Gastroesophageal sphincter (tissue), 3 donors: ENCODE measurements at regions not wholly inside any gene's neighbourhood (a gene's known extent, or its start where the extent isn't known, plus 50 kb on each side); places are given as distances from the start of the nearest gene placed in this dataset.

ENCODE experiments used
- CTCF ChIP-seq, 4 experiments: fragments of 200-600 bp in 2 of 4; fragments of 450-650 bp in 2 of 4; sonication (generic) in 1 of 4; IDR thresholded peaks; one replicate each; pipeline ENCODE4 v1.5.1; 2017 to 2019; ENCODE audit warnings: antibody characterized with exemption in 4 of 4, mild to moderate bottlenecking in 2 of 4, moderate library complexity in 2 of 4
- EP300 ChIP-seq: sonication (generic); formaldehyde crosslinking; IDR thresholded peaks from one replicate; pipeline ENCODE4 v1.6.1; 2017; ENCODE audit warnings: antibody characterized with exemption, mild to moderate bottlenecking
- POLR2A ChIP-seq, 2 donors: fragments of 450-650 bp; IDR thresholded peaks; one replicate each; pipeline ENCODE4 v1.6.1; 2017; ENCODE audit warnings: antibody characterized with exemption in 2 of 2, mild to moderate bottlenecking in 2 of 2, moderate library complexity in 1 of 2
- POLR2AphosphoS5 ChIP-seq: sonication (generic); formaldehyde crosslinking; IDR thresholded peaks from one replicate; pipeline ENCODE4 v1.6.1; 2017; ENCODE audit warnings: antibody characterized with exemption

GRCh38 chr16:62970851-62971250 lies 934.6 kb upstream of the CDH8 start:
- TF ChIP-seq CTCF (IDR thresholded peaks at IDR 0.05) (no peak), POLR2A (IDR thresholded peaks at IDR 0.05) (no peak), POLR2AphosphoS5 (no peak), EP300 (no peak)
